Upper lobe of left lung (tissue), 4 donors: ENCODE measurements at regions not wholly inside any gene's neighbourhood (a gene's known extent, or its start where the extent isn't known, plus 50 kb on each side); places are given as distances from the start of the nearest gene placed in this dataset.

Experiments
- CTCF ChIP-seq, 6 experiments: fragments of 450-650 bp in 4 of 6; fragments of 200-600 bp in 2 of 6; sonication (generic) in 2 of 6; IDR thresholded peaks; one replicate each; pipeline ENCODE4 v1.5.1; 2016 to 2019; ENCODE audit warnings: antibody characterized with exemption in 6 of 6
- EP300 ChIP-seq, 4 donors: sonication (generic); formaldehyde crosslinking; IDR thresholded peaks; one replicate each; pipeline ENCODE4 v1.5.1; 2017; ENCODE audit warnings: antibody characterized with exemption in 4 of 4, control low read depth in 2 of 4
- POLR2A ChIP-seq, 4 donors: fragments of 450-650 bp; IDR thresholded peaks; one replicate each; pipeline ENCODE4 v1.5.1; 2016 to 2017; ENCODE audit warnings: antibody characterized with exemption in 4 of 4, mild to moderate bottlenecking in 2 of 4

DNA sequence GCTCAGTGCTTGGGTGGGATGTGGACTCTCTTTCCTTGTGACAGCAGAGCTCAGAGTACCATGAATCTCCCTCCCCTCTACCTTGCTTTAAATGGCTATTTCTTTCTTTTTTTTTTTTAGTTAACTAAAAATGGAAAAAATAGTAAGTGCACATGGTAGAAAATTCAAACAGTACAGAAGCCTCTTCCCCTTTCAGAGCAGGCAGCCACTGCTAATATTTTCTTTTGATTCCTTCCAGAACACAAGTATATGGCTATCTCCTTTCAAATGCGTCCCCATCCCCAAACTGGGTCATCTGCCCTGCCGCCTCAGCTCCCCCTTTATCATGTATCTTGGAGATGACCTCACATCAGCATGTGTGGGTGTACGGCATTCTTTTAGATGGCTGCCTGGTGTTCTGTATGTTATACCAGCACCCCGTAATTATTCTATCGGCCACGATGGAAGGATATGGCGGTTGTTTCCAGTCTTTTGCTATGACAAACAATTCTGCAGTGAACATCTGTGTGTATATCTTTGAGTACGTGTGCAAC is 70.5 kb upstream of the DLX2 start:
- TF ChIP-seq CTCF (IDR thresholded peaks at IDR 0.05), result no peak
- no peak for TF ChIP-seq POLR2A (IDR thresholded peaks at IDR 0.05)
- no peak for TF ChIP-seq EP300 (IDR thresholded peaks at IDR 0.05)
